SK-N-SH (cell line): ENCODE measurements at regions not wholly inside any gene's neighbourhood (a gene's known extent, or its start where the extent isn't known, plus 50 kb on each side); places are given as distances from the start of the nearest gene placed in this dataset.

Experiments used
- CTCF ChIA-PET: fragments of 300-600, 350-600 bp; formaldehyde crosslinking; extraction: SDS; loops from one replicate; lab custom pipeline; 2021; lab: Yijun Ruan, JAX
- POLR2A ChIA-PET: fragments of 350-600 bp; sonication (Branson Sonifier 250); formaldehyde crosslinking; extraction: SDS; loops from one replicate; lab custom pipeline; 2020; ENCODE audit warnings: antibody characterized with exemption, inconsistent platforms; lab: Yijun Ruan, JAX
- DNase-seq: peaks from one replicate; pipeline ENCODE4 v3.0.0; 2012
- H2AFZ ChIP-seq: fragments of 200-600 bp; sonication (generic); 2 replicates; pipeline ENCODE4 v1.8.1; 2016; ENCODE audit warnings: antibody characterized with exemption, mild to moderate bottlenecking, low read depth
- H3F3A ChIP-seq: fragments of 200-600 bp; sonication (generic); replicated peaks from 2 replicates; pipeline ENCODE3; 2016; ENCODE audit warnings: antibody characterized with exemption, mild to moderate bottlenecking; ENCODE audit not compliant: insufficient read depth
- H3K27ac ChIP-seq, 2 experiments: fragments of 200-500 bp in 1 of 2; fragments of 200-600 bp in 1 of 2; sonication (Bioruptor generic) in 1 of 2; sonication (generic), shearing (Covaris generic) in 1 of 2; 2 replicates each; pipeline versions ENCODE4 v1.5.1 to v1.6.1; 2014 to 2016; ENCODE audit warnings: low read depth in 2 of 2, inconsistent platforms in 1 of 2, low read length in 1 of 2, mild to moderate bottlenecking in 1 of 2, mixed read lengths in 1 of 2
- H3K27me3 ChIP-seq: fragments of 200-600 bp; sonication (generic), shearing (Covaris generic); 2 replicates; pipeline ENCODE4 v1.6.1; 2016; ENCODE audit warnings: mixed run types; ENCODE audit not compliant: insufficient read depth
- H3K36me3 ChIP-seq, 2 experiments: fragments of 200-500 bp in 1 of 2; fragments of 200-600 bp in 1 of 2; sonication (Bioruptor generic) in 1 of 2; sonication (generic) in 1 of 2; replicated peaks in 1 of 2; 2 replicates each; pipeline versions ENCODE3 to v1.5.1; 2014 to 2016; ENCODE audit warnings: low read length in 1 of 2, mild to moderate bottlenecking in 1 of 2; ENCODE audit not compliant: insufficient read depth in 2 of 2, control insufficient read depth in 1 of 2
- H3K4me1 ChIP-seq, 2 experiments: fragments of 200-500 bp in 1 of 2; fragments of 200-600 bp in 1 of 2; sonication (Bioruptor generic) in 1 of 2; sonication (generic), shearing (Covaris generic) in 1 of 2; 2 replicates each; pipeline versions ENCODE4 v1.5.1 to v1.6.1; 2014 to 2016; ENCODE audit warnings: low read depth in 1 of 2, low read length in 1 of 2, mixed run types in 1 of 2; ENCODE audit not compliant: insufficient read depth in 2 of 2, control insufficient read depth in 1 of 2
- H3K4me2 ChIP-seq: fragments of 200-600 bp; sonication (generic), shearing (Covaris generic); 2 replicates; pipeline ENCODE4 v1.6.1; 2017; ENCODE audit warnings: mixed run types
- H3K4me3 ChIP-seq, 2 experiments: fragments of 200-500 bp in 1 of 2; fragments of 200-600 bp in 1 of 2; sonication (Bioruptor generic) in 1 of 2; sonication (generic), shearing (Covaris generic) in 1 of 2; 2 replicates each; pipeline versions ENCODE4 v1.5.1 to v1.8.1; 2014 to 2016; ENCODE audit warnings: low read depth in 2 of 2, inconsistent platforms in 1 of 2, low read length in 1 of 2, mild to moderate bottlenecking in 1 of 2, mixed read lengths in 1 of 2, moderate library complexity in 1 of 2
- H3K79me2 ChIP-seq: fragments of 200-600 bp; sonication (generic); 2 replicates; pipeline ENCODE4 v1.8.1; 2017; ENCODE audit warnings: mild to moderate bottlenecking; ENCODE audit not compliant: insufficient read depth
- H3K9ac ChIP-seq: fragments of 200-600 bp; sonication (generic); 2 replicates; pipeline ENCODE4 v1.6.1; 2017; ENCODE audit warnings: mixed run types
- H3K9me2 ChIP-seq: fragments of 200-600 bp; sonication (generic); 2 replicates; pipeline ENCODE4 v1.6.1; 2017; ENCODE audit warnings: mixed run types
- H3K9me3 ChIP-seq: fragments of 200-600 bp; sonication (generic); 2 replicates; pipeline ENCODE4 v1.6.1; 2017; ENCODE audit warnings: mixed run types, mild to moderate bottlenecking, moderate library complexity
- H4K20me1 ChIP-seq: fragments of 200-600 bp; sonication (generic); 2 replicates; pipeline ENCODE4 v1.6.1; 2017; ENCODE audit warnings: mild to moderate bottlenecking, mixed run types; ENCODE audit not compliant: insufficient read depth
- CHD2 ChIP-seq: fragments of 150-350 bp; IDR thresholded peaks from 2 replicates; pipeline ENCODE4 v1.6.1; 2018; ENCODE audit warnings: low read length; ENCODE audit not compliant: partially characterized antibody
- ELF1 ChIP-seq: IDR thresholded peaks from 2 replicates; pipeline ENCODE4 v1.4.0; 2012
- EZH2phosphoT487 ChIP-seq: fragments of 200-600 bp; sonication (generic); IDR thresholded peaks from 2 replicates; pipeline ENCODE4 v1.6.1; 2017; ENCODE audit warnings: low read depth, mixed run types, mild to moderate bottlenecking, antibody characterized with exemption, moderate library complexity, borderline replicate concordance
- FOXJ3 ChIP-seq: sonication (generic); formaldehyde crosslinking; IDR thresholded peaks from 2 replicates; pipeline ENCODE4 v1.5.1; 2020; ENCODE audit warnings: mild to moderate bottlenecking, missing genetic modification reagents
- GABPA ChIP-seq: IDR thresholded peaks from 2 replicates; pipeline ENCODE4 v1.4.0; 2012; ENCODE audit warnings: low read depth, mild to moderate bottlenecking
- MXI1 ChIP-seq: IDR thresholded peaks from 2 replicates; pipeline ENCODE4 v1.6.1; 2012; ENCODE audit warnings: mild to moderate bottlenecking, low read depth, low read length, improper control_type of control experiment
- NFIC ChIP-seq: IDR thresholded peaks from 2 replicates; pipeline ENCODE4 v1.4.0; 2012; ENCODE audit warnings: borderline replicate concordance
- NRF1 ChIP-seq: IDR thresholded peaks from 2 replicates; pipeline ENCODE4 v1.6.1; 2012; ENCODE audit warnings: low read depth, mild to moderate bottlenecking, low read length
- RAD21 ChIP-seq: IDR thresholded peaks from 2 replicates; pipeline ENCODE4 v1.6.1; 2012; ENCODE audit warnings: mild to moderate bottlenecking, low read length
- SIN3A ChIP-seq: IDR thresholded peaks from 2 replicates; pipeline ENCODE4 v1.6.1; 2012; ENCODE audit warnings: low read depth, mild to moderate bottlenecking, low read length, moderate library complexity, borderline replicate concordance
- SMC3 ChIP-seq: IDR thresholded peaks from 2 replicates; pipeline ENCODE4 v1.6.1; 2012; ENCODE audit warnings: low read depth, low read length, improper control_type of control experiment
- TAF1 ChIP-seq: IDR thresholded peaks from 2 replicates; pipeline ENCODE4 v1.6.1; 2012; ENCODE audit warnings: low read depth, mild to moderate bottlenecking, low read length, moderate library complexity, borderline replicate concordance
- TCF12 ChIP-seq: IDR thresholded peaks from 2 replicates; pipeline ENCODE4 v1.4.0; 2012
- TEAD4 ChIP-seq: IDR thresholded peaks from 2 replicates; pipeline ENCODE4 v1.4.0; 2012; ENCODE audit warnings: mild to moderate bottlenecking, borderline replicate concordance; ENCODE audit not compliant: insufficient read depth
- USF1 ChIP-seq: IDR thresholded peaks from 2 replicates; pipeline ENCODE4 v1.4.0; 2012; ENCODE audit warnings: low read depth, borderline replicate concordance
- ZBTB33 ChIP-seq: IDR thresholded peaks from 2 replicates; pipeline ENCODE4 v1.4.0; 2012; ENCODE audit warnings: low read depth, borderline replicate concordance
- WGBS: methylation state at CpG from one replicate; pipeline ENCODE4 v1.1.6; 2017; ENCODE audit warnings: low lambda C conversion rate; 5-methylcytosine and 5-hydroxymethylcytosine counted together
- TF ChIP-seq, protein P1 (sequence below): IDR thresholded peaks from 2 replicates; pipeline ENCODE4 v1.6.1; 2012; ENCODE audit warnings: mild to moderate bottlenecking, low read depth, low read length, moderate library complexity
- TF ChIP-seq, protein P2 (sequence below): fragments of 150-350 bp; IDR thresholded peaks from 2 replicates; pipeline ENCODE4 v1.6.1; 2016; ENCODE audit warnings: mild to moderate bottlenecking, low read depth, low read length

DNA sequence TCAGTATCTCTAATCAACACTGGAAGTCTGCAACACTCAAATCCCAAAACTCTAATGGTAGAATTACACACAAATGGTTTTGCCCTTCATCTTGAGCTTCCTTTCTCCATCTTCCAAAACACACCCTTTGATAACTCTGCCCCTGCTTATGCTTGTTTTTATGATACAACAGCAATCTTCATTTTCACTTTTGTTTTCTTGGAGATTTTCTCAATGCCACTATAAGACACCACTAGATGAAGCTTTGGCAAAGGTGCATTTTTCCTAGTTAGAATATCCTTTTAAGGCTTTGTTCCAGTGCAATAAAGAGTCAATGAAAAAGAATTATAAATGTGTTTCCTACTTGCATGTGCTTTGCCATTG is 472.4 kb upstream of the NWD2 start (continued):
- TF ChIP-seq ZBTB33: no peak
- TF ChIP-seq, protein P1, sequence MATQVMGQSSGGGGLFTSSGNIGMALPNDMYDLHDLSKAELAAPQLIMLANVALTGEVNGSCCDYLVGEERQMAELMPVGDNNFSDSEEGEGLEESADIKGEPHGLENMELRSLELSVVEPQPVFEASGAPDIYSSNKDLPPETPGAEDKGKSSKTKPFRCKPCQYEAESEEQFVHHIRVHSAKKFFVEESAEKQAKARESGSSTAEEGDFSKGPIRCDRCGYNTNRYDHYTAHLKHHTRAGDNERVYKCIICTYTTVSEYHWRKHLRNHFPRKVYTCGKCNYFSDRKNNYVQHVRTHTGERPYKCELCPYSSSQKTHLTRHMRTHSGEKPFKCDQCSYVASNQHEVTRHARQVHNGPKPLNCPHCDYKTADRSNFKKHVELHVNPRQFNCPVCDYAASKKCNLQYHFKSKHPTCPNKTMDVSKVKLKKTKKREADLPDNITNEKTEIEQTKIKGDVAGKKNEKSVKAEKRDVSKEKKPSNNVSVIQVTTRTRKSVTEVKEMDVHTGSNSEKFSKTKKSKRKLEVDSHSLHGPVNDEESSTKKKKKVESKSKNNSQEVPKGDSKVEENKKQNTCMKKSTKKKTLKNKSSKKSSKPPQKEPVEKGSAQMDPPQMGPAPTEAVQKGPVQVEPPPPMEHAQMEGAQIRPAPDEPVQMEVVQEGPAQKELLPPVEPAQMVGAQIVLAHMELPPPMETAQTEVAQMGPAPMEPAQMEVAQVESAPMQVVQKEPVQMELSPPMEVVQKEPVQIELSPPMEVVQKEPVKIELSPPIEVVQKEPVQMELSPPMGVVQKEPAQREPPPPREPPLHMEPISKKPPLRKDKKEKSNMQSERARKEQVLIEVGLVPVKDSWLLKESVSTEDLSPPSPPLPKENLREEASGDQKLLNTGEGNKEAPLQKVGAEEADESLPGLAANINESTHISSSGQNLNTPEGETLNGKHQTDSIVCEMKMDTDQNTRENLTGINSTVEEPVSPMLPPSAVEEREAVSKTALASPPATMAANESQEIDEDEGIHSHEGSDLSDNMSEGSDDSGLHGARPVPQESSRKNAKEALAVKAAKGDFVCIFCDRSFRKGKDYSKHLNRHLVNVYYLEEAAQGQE: no peak
- no peak for TF ChIP-seq TEAD4
- TF ChIP-seq SMC3: no peak
- TF ChIP-seq RAD21: no peak
- TF ChIP-seq GABPA: no peak

GRCh38 chr4:36773467-36773866 is 471.1 kb upstream of the NWD2 start:
- Histone ChIP-seq H3K9ac (no peak overlapping the region), H3F3A (no peaks in the 10 kb centered on the region), H3K9me2 (no peaks in the 10 kb centered on the region), H3K79me2 (no peaks in the 10 kb centered on the region), H3K4me3 (no peak overlapping the region)
- POLR2A ChIA-PET: no interaction called here
- no peak for DNase-seq
- TF ChIP-seq TCF12: no peak
- TF ChIP-seq EZH2phosphoT487: no peak
- TF ChIP-seq TAF1: no peak
- no peak for TF ChIP-seq FOXJ3 (CRISPR knock-in tag)
- TF ChIP-seq NFIC: no peak
- TF ChIP-seq, protein P1: no peak
- TF ChIP-seq CHD2: no peak
- no peak for TF ChIP-seq MXI1
- TF ChIP-seq ELF1: no peak
- no peak for TF ChIP-seq NRF1
- TF ChIP-seq SIN3A: no peak
- TF ChIP-seq, protein P2, sequence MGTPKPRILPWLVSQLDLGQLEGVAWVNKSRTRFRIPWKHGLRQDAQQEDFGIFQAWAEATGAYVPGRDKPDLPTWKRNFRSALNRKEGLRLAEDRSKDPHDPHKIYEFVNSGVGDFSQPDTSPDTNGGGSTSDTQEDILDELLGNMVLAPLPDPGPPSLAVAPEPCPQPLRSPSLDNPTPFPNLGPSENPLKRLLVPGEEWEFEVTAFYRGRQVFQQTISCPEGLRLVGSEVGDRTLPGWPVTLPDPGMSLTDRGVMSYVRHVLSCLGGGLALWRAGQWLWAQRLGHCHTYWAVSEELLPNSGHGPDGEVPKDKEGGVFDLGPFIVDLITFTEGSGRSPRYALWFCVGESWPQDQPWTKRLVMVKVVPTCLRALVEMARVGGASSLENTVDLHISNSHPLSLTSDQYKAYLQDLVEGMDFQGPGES: no peak
- TF ChIP-seq USF1: no peak
- TF ChIP-seq, all 33 proteins: peak for 0
- no peaks in the 10 kb centered on the region for H3K4me1 ChIP-seq
- CTCF ChIA-PET: no interaction called here
- H4K20me1 ChIP-seq: no peaks in the 10 kb centered on the region
- H3K27me3 ChIP-seq: no peaks in the 10 kb centered on the region
- WGBS: 0% methylated on average over 2 of the region's 2 CpGs
- no peaks in the 10 kb centered on the region for H3K36me3 ChIP-seq
- H2AFZ ChIP-seq: no peak overlapping the region
- H3K27ac ChIP-seq: no peak overlapping the region
- H3K9me3 ChIP-seq: no peaks in the 10 kb centered on the region
- no peak overlapping the region for H3K4me2 ChIP-seq
